NCI-H1436 treated with DMSO at 0.1 percent for 48 hours (cell line): ENCODE measurements at regions not wholly inside any gene's neighbourhood (a gene's known extent, or its start where the extent isn't known, plus 50 kb on each side); places are given as distances from the start of the nearest gene placed in this dataset.
A peak's percentile ranks its signal among the peaks of the same experiment; 100 is the strongest.
"Not testable (repeated sequence)": the region's sequence is repeated elsewhere in the genome, so short reads cannot be mapped to it uniquely, and the experiment has no call there.

Source experiments
- DNase-seq: peaks from one replicate; lab custom pipeline; 2025; lab: John Stamatoyannopoulos, UW

DNA sequence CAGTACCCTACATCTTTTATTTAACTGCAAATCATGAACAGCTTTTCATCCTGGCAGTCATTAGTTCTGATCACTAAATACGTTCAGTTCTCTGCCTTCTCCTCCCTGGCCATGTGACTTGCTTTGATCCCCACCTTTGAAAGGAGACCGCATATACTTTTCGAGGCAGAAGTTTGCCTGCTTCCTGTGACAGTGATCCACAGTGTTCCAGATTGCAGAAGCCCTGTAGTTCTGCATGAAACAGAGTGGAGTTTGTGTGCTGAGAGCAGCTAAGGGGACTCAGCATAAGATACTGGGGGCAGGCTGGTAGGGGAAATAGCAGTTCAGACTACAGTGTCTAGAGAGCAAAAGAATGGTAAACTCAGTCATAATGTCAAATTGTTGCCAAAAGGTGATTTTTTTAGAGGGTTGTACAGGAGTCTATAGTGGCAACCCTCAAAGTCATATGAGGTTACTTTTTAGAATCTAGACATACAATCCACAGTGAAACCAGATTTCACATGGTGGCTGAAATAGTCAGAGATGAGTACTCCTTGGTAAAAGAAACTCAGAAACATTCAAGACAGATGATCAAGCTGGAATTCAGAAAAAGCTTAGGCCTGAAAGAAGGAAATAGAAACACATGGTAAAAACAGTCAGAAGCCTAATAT lies 1800.4 kb upstream of the CELF4 start:
- DNase-seq, result no peak

DNA sequence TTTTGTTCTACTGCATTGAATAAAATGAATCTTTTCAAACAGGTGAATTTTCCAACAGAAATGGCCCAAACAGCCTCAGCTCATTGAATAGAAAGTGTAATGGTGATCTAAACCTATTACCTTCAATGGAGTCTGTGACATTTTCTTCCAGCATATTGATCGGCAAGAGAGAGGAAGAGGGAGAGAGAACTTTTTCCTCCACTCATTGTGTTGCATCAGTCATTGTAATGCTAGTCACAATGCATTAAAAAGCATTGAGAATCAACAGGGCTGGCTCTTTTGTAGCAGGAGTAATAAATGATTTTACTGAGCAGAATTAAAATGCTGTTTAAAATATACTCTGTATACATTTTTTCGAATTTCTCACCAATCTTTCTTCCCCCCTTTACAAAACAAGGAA lies 1794.5 kb upstream of the CELF4 start:
- DNase-seq, result no peak

DNA sequence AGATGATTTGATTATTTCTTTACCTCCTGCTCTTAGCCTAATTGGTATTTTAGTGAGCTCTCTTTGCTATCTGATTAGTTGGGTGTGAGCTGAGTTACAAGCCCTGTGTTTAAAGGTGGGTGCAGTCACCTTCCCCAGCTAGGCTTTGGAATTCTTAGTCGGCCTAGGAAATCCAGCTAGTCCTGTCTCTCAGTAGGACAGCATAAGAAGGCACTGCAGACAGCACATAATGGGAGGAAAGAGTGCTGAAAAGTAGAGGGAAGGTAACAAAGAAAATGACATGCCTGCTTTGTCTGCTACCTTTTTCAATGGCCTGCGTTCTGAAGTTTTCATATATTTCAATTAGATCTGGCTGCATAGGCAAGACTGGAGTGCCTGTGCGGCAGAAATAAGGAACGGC lies 1794.0 kb upstream of the CELF4 start:
- no peak for DNase-seq

DNA sequence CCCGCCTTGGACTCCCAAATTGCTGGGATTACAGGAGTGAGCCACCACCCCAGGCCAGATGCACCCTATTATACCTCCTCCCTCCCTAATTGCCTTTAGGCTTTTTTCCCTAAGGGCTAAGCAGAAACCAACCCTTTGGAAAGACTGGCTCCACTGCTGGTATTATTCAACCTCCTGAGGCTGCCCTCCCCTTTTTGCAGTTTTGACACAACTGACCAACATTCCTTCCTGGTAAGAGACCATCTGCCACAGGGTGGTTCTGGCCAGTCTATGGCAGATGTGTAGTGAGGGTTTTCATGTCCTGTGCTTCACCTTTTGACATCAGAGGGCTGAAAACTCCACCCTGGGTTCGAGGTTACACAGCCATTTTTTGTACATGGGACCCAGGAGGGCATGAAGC lies 1785.3 kb upstream of the CELF4 start:
- DNase-seq, result no peak

DNA sequence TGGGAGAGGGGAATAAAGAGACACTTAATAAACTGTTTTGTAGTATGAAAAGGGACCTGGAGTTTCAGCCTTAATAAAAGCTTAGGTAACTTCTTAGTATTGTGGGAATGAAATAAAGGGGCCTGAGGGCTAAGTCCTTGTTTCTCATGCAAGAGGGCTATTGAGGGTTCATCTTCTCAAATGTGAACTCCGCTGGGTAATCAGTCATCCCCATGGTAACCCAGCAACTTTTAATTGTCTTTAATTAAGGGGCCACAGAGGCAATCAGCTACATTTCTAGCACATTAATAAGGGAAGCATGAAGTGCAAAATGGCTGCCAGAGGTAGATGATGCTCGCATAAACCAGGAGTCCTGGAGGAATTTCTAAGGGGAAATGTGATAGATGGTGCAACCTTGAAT lies 1784.2 kb upstream of the CELF4 start:
- no peak for DNase-seq

DNA sequence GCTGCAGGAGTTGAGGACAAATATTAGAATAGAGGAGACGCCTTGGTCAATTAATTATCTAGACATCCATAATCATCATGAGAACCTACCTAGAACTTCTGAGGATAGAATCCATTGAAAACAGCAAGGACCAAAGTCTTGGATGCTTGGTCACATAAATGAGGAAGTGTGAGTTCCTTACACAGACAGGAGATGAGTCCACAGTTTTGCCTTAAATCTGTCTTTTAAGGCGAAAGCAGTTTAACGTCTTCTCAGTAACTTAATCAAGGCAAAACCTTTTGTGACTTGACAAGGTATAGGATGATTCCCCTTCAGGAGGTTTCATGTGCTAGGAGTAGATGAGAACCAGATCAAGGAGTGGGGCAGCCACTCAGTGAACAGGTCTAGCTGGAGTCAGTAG lies 1783.2 kb upstream of the CELF4 start:
- no peak for DNase-seq

DNA sequence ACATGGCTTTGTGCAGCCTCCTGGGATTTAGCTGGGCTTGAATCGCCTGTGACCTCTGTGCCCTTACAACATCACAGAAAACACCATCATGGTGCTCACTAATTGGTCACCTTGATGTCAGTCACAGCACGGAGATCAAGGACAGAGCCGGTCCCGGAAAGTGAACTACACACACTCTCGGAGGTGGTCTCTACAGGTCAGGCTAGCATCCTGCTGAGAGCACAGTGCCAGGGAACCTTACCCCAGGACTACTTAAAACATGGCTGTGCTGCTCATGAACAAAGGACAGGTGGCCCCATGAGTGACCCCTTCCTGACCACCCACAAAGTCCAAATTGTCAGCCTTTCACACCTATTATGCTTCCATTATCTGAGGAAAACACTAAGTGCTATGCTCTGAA lies 1782.1 kb upstream of the CELF4 start:
- no peak for DNase-seq

DNA sequence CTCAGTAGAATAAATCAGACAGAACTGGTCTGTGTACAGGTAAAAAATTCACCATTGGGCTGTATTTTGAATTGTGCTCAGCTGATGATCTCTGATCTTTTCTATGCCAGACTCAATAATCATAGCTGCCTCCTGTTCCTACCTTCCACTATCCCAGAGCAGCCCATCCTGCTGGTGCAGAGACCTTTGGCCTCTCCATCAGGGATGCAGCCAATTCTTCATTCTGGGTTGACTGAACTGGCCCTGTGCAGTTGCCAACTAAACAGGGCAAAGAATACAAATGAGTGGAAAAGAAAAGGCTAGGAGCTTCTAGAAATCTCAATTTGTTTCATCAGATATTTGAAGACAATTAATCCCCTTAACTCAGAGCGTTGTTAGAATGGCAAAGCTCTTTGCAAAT lies 1781.3 kb upstream of the CELF4 start:
- DNase-seq, result no peak

DNA sequence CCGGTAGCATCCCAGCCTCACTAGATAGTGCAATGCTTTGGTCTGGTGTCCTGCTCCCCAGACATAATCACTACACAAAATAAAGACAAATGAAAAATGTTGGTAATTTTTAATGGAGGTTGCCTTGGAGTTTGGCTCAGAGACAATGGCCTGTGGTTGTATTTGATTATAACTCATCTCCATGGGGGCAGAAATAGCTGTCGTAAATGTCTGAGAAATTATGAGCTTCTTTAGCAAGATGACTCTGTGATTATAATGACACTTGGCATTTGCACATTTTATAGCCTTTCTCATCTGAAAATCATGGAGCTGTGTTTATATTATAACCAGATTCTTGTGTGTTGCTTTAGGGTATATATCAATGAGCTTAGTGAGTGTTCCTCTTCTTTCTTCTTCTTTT lies 1779.7 kb upstream of the CELF4 start:
- no peak for DNase-seq

DNA sequence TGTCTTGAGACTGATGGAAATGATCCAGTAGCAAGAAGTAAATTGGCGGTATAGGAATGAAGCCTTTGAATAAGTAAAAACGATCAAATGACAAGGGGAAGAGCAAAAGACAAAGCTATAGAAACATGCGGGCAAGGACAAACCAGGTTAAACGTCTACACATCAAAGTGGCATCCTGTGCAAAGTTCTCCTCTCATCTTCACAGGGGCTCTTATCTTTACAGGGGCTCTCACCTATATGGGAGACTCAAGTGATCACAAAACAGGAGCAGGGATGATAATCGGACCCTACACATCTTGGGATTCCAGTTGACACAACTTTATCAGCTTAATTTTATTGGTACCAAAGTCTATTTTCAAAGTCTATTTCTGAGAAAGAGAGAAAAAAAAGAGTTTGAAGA lies 1778.9 kb upstream of the CELF4 start:
- DNase-seq, result no peak

DNA sequence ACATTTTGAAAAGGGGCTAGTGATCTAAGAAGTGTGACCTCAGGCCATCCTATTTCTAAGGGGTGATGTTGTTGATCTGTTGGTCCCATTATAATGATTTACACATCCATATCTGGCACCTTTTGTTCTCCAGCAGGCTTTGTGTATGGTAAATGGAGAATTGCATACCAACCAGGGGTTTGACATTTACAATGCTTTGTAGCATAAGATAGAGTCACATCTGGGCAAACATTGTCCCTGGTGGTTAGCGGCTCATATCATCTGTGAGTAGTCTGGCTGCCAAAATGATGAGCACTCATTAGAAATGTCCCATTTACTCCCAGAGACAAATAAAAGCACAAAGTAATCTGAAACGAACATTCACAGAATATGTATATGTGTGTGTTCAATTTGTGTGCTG lies 1775.5 kb upstream of the CELF4 start:
- no peak for DNase-seq

DNA sequence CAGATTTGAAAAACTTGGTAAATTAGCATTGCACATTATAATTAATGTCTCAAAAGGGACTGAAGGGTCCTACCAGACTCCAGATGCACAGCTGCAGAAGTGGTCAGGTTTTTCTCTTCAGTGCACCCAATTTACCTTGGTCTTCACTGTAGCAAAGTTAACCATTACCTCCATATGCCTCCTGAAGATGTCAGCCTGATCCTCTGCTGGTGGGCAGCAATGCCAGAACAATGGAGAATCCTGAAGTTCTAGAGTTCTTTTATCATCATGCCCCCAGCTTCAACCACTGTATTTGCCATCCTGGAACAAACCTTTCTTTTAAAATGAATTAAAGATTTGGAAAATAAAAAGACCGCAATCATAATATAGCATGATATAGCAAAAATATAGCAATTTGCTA lies 1774.8 kb upstream of the CELF4 start:
- no peak for DNase-seq

DNA sequence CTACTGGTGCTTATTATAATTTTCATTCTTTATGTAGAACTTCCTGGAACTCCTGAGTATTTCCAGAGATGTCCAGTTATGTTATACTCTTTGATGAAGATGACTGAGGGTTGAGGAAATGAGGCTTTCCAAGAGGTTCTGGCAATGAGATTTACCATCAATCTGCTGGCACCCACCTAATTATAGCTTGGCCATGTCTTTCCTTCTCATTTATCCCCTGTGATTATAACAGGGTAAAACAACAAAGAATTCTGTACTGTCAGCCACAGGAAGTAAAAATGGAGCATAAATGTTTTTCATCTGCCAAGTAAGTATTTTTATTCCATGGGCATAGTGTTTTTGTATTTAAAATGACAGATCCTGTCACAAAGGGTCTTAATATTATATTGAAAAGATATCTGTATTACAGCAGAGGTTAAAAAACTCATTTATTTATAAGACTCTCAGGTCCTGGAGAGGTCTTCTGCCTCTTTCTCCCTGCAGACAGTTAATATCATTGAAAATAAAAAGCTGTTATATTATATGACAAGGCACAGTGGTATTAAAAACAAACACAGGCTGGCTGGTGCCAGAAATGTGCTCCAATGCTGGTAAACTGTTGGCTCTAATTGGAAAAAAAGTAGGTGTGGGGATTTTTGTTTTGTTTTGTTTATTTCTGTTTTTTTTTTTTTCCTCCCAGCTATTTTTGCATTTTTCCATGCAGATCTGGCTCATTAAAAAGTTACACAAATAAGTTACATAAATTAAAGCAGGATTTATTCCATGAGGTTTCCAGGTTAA lies 1764.1 kb upstream of the CELF4 start:
- no peak for DNase-seq

DNA sequence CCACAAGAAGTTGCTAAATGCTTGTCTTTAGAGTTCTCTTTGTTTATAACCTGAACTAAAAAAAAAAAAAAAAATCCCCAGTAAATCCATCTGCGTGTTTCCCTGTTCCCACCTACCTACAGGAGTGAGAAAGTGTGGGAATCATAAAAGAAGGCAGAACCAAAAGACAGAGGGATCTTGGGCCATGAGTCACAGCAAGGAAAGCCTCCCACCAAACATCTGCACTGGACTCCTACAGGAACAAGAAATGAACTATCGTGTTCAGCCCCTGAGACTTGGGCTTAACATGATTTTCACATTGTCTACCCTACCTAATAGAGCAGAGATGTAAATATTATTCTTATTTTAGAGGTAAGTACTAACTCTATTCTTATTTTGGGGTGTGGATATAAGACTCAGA lies 1761.2 kb upstream of the CELF4 start:
- DNase-seq, result no peak

DNA sequence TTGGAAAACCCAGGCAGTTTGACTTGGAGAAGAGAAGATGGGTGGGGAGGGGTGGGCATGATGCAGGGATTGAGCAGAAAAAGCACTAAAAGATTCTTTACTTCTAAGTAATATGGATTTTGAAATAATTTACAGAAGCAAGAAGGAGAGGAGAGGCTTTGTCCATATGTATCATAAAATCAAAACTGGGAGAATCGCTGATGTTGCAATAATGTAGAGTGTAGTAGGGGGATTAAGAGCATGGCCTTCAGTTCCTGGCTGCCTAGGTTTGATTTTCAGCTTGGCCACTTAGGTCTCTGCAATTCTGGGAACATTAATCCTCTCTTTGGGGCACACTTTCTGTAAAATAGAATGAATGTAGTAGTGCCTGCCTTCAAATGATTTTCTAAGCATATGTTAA lies 1760.4 kb upstream of the CELF4 start:
- no peak for DNase-seq

DNA sequence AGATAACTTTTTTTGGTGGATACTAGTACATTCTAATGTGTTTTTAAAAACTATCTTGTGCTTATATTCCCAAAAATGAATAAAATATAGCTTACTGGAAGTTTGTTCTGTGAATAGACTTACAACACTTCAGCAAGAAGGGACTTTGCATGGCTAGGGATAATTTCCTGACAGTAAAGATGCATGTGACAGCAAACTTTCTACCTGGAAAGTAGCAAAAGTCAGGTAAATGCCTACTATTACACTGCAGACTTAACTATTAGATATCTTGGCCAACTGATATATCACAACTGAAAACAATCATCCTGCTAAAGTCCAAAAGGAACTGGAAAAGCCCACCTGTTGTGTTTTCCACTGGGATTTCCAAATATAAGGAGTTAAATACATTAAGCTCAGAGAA lies 1753.5 kb upstream of the CELF4 start:
- no peak for DNase-seq

DNA sequence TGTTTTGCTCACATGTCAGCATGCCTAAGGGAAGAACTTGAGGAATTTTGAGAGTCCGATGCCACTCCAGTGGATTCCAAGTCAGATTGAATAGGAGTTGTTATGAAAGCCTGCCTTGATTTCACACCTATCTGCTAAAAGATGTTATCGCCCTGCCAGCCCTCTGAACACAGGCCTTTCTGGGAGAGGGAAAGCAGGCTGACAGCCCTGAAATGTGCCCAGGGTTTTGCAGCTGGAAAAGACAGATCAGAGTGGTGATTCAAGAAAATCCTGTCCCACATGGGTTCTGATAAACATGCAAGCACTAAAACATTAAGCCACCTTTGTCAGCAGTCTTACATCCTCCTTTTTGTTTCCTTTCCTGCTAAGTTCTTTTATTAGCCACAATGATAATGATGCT lies 1752.9 kb upstream of the CELF4 start:
- no peak for DNase-seq

DNA sequence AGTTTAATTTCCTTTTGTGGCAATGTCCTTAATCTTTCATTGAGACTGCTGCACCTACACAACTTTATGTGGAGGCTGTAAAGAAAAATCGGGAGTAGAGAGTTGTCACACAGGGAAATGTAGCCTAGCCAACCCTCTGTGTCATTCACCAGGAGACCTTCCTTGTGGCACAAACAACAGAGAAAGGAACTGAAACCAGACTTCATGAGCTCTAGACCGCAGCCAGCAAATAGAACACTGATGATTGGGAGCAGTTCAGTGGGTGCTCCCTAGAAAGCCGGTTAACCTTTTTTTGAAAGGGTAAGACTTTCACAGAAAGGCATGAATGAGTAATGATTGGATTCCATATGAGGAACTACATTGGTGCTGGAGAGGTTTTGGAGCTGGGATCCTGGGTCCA lies 1752.4 kb upstream of the CELF4 start:
- DNase-seq, result no peak

DNA sequence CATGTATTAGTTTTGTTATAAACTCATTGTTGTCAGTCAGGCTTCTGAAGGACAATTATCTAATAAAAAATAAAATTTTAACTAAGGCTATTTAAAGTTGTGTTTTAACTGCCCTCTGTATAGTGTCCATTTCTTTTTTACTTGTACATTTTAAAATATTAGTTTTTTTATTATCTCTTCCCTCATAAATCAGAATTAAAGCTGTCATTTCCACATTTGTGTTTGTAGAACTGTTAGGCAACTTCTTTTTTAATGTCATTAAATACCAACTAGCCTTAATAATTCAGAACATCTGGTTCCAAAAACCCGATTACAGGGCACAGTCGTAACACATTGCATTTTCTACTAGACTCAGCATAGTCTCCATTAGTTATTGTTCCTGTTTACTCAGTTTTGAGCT lies 1749.0 kb upstream of the CELF4 start:
- DNase-seq, result no peak

DNA sequence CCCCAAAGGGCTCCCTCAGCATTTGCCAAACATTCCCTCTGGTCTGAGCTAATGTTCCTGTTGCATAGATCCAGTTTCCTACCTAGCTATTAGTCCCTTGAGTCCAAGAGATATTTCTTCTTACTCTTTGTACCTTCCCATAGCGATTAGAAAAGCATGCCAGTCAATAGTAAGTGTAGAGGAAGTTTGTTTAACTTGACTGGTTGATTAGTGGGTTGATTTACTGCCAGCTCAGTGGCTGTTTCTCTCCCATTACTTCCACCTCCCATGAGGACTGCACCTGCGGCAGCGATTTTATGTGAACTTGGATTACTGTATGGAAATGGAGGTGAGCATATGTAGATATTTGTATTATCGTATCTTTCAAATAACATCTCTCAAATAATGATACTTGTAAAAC lies 1748.4 kb upstream of the CELF4 start:
- peak; percentile 61 for DNase-seq

DNA sequence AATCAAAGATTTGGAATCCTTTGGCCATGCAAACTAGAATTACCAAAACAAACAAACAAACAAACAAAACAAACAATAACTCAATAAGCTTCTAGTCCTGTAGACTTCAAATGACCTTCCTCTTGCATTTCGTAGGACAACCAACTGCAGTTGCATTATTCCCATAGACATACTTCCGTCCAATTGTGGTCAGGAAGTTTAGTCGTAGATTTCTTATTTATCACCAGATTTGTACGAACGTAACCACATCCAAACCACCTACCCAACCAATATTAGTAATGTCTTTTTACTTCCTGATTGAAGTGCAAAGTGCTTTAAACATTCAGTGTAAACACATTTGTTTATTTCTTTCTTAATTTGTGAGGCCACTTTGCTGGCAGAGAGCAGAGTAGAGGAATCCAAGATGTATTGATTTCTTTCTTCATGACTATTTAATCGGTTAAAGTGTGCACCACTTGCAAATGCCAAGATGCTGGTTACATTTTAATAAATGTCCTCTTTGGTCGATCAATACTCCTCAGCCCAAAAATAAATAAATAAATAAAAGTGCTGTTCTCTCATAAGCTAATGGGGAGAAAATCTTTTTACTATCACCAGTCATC lies 1745.6 kb upstream of the CELF4 start:
- no peak for DNase-seq

DNA sequence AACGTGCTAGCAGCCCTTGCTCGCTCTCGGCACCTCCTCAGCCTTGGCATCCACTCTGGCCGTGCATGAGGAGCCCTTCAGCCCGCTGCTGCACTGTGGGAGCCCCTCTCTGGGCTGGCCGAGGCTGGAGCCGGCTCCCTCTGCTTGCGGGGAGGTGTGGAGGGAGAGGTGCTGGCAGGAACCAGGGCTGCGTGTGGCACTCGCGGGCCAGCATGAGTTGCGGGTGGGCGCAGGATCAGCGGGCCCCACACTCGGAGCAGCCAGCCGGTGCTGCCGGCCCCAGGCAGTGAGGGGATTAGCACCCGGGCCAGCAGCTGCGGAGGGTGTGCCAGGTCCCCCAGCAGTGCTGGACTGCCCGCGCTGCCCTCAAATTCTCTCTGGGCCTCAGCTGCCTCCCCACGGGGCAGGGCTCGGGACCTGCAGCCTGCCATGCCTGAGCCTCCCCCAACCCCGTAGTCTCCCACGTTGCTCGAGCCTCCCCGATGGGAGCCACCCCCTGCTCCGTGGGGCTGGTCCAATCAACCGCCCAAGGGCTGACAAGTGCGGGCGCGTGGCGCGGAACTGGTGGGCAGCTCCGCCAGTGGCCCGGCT lies 1743.4 kb upstream of the CELF4 start:
- DNase-seq, result not testable (repeated sequence)

DNA sequence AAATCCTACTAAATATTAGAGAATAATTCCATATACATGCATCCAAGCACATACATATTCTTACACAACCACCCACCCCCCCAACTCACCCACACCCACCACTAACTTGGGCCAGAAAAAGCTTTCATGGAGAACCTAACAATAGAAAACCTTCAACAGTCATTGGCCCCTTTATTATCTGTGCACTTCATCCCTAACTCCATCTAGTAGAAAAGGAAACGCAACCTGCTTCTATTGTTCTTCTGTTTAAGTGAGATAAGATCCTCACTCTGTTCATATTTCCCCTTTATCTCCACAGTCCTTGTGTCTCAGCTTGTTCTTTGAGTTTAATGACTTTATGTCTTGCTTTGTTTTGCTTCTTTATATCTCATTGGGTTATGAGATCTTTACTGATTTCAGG lies 1740.2 kb upstream of the CELF4 start:
- DNase-seq, result no peak
